ENCODE measurements at regions not wholly inside any gene's neighbourhood (a gene's known extent, or its start where the extent isn't known, plus 50 kb on each side); places are given as distances from the start of the nearest gene placed in this dataset.

GRCh38 chr3:13158871-13159270 is 85.6 kb upstream of the IQSEC1 start:
- no peak for DNase-seq (ENCODE audit: low read depth, low spot score)
- POLR2A ChIA-PET, result no interaction called here
- no peak for TF ChIP-seq CTCF (IDR thresholded peaks at IDR 0.05; ENCODE audit: insufficient read depth, low read length, missing control alignments)
- CTCF ChIA-PET, result no interaction called here
- no peak overlapping the region for H3K4me3 ChIP-seq (ENCODE audit: low read depth, low read length)

DNA sequence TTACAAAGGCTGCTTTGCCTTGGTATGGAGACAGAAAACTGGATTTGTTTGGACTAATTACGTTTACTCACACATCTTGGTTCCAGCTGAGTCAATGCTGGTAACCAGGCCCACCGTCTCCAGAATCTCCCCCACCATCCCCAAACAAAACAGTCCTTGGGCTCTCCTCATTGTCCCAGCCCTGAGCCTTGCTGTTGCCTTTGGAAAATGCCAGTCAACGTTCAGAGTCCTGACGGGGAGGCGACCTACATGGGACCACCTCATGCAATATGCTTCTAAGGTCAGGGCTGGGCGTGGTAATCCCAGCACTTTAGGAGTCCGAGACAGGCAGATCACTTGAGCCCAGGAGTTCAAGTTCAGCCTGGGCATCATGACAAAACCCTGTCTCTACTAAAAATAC is 85.2 kb upstream of the IQSEC1 start:
- no peak for TF ChIP-seq CTCF (IDR thresholded peaks at IDR 0.05; ENCODE audit: insufficient read depth, low read length, missing control alignments)
- no peak overlapping the region for H3K4me3 ChIP-seq (ENCODE audit: low read depth, low read length)
- ChIA-PET POLR2A (no interaction called here), CTCF (no interaction called here)
- DNase-seq (ENCODE audit: low read depth, low spot score), result no peak

- H3K4me3 ChIP-seq (ENCODE audit: low read depth, low read length), result no peak overlapping the region
- ChIA-PET CTCF (no interaction called here), POLR2A (no interaction called here)
- no peak for DNase-seq (ENCODE audit: low read depth, low spot score)
- no peak for TF ChIP-seq CTCF (IDR thresholded peaks at IDR 0.05; ENCODE audit: insufficient read depth, low read length, missing control alignments)
Observed at GRCh38 chr3:13157986-13158385, 84.8 kb upstream of the IQSEC1 start.

GRCh38 chr3:13152826-13153710 is 79.8 kb upstream of the IQSEC1 start:
- no peak overlapping the region for H3K4me3 ChIP-seq (ENCODE audit: low read depth, low read length)
- ChIA-PET CTCF (no interaction called here), POLR2A (no interaction called here)
- no peak for TF ChIP-seq CTCF (IDR thresholded peaks at IDR 0.05; ENCODE audit: insufficient read depth, low read length, missing control alignments)
- no peak for DNase-seq (ENCODE audit: low read depth, low spot score)

DNA sequence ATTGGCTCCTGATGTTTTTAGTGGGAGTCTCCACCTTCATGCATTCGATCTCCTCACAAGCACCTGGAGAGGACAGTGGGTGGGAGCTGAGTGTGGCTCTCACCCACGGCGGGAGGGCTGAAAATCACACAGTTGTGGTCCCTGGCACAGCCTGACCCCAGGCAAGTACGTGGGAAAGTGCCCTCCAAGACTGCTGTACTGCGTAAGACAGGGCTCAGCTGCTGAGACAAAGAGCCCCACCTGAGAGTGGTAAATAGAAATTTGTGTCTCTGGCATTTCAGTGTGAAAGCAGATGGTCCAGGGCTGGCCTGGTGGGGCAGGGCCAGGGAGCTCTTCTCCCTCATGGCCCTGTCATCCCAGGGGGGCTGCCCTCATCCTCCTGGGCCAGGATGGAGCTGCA is 77.4 kb upstream of the IQSEC1 start:
- TF ChIP-seq CTCF (IDR thresholded peaks at IDR 0.05; ENCODE audit: insufficient read depth, low read length, missing control alignments), result no peak
- ChIA-PET CTCF (no interaction called here), POLR2A (no interaction called here)
- no peak for DNase-seq (ENCODE audit: low read depth, low spot score)
- no peak overlapping the region for H3K4me3 ChIP-seq (ENCODE audit: low read depth, low read length)

GRCh38 chr3:13149330-13150108 is 76.3 kb upstream of the IQSEC1 start:
- no peak for DNase-seq (ENCODE audit: low read depth, low spot score)
- POLR2A ChIA-PET, result no interaction called here
- TF ChIP-seq CTCF (IDR thresholded peaks at IDR 0.05; ENCODE audit: insufficient read depth, low read length, missing control alignments), result no peak
- CTCF ChIA-PET, result no interaction called here
- H3K4me3 ChIP-seq (ENCODE audit: low read depth, low read length), result no peak overlapping the region
